Right lobe of liver (tissue), 4 donors: ENCODE measurements at regions not wholly inside any gene's neighbourhood (a gene's known extent, or its start where the extent isn't known, plus 50 kb on each side); places are given as distances from the start of the nearest gene placed in this dataset.

Source experiments
- CTCF ChIP-seq, 4 donors: fragments of 200-600 bp in 3 of 4; fragments of 450-650 bp in 1 of 4; IDR thresholded peaks; one replicate each; pipeline versions ENCODE4 v1.5.1 to v1.8.0; 2016 to 2022; ENCODE audit warnings: antibody characterized with exemption in 4 of 4, mild to moderate bottlenecking in 2 of 4
- POLR2A ChIP-seq: fragments of 450-650 bp; IDR thresholded peaks from one replicate; pipeline ENCODE4 v1.6.1; 2017; ENCODE audit warnings: antibody characterized with exemption, mild to moderate bottlenecking
- donor health status: DM: no; HTN: no; CAD: no.
- donor health status: DM: no; HTN: no; CAD: no.
- donor health status: DM: no; HTN: yes; CAD: no.

DNA sequence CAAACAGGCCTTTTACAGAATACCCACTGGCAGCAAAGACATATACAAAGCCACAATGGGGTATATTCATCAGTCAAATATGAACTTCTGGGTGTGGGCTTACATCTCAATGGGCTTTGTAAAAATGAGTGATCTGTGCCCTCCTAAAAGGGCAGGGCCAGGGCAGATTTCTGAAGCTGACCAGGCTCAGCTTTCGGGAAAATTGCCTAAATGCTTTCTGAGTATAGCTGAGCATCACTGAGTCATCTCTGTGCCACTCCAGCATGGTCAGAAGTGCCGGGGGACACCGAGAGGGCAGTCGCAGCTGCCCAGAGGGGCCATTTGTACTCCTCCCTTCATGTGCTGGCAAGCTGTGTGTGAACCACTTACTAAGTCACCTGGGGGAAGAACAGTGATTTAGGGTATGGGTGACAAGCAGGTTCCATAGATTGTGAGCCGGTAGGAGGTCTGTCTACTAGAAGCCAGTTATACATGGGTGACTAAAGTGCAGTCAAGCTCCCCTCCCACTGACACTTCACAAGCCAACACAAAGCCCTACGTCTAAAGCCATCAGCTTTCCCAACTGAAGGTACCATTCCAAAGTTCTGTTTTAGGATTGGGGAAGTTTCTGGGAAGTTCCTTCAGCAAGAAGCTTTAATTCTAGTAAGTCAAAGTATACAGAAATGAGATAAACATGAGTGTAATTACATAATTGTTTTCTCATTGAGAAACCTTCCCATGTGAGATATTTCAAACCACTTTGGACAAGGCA lies 147.6 kb upstream of the TAB2 start:
- TF ChIP-seq CTCF (IDR thresholded peaks at IDR 0.05) = no peak
- TF ChIP-seq POLR2A = no peak
